ENCODE measurements at regions not wholly inside any gene's neighbourhood (a gene's known extent, or its start where the extent isn't known, plus 50 kb on each side); places are given as distances from the start of the nearest gene placed in this dataset.

GRCh38 chr7:10022480-10022879 lies 951.2 kb upstream of the PHF14 start:
- H2AFZ ChIP-seq (replicated peaks; ENCODE audit: low read length, poor library complexity) = no peak overlapping the region
- WGBS, 2 experiments (ENCODE audit: extremely low coverage in 2 of 2, insufficient read length in 1 of 2) = no CpG with 5 or more reads among the region's 3 CpGs
- no peak overlapping the region for H2BK120ac ChIP-seq (ENCODE audit: low read depth, low read length)
- no peak overlapping the region for H2BK5ac ChIP-seq (ENCODE audit: low read depth, low read length, poor library complexity, severe bottlenecking)
- no TSS peak for BruUV-seq (replicated peaks)
- DNase-seq = no peak
- no peak overlapping the region for H3K4me2 ChIP-seq (ENCODE audit: low read depth, low read length)
- no peaks in the 10 kb centered on the region for H3K9me1 ChIP-seq (ENCODE audit: insufficient read depth, low read length)
- H4K20me1 ChIP-seq (ENCODE audit: insufficient read depth, low read length) = no peaks in the 10 kb centered on the region
- no peak overlapping the region for H2BK20ac ChIP-seq (ENCODE audit: low read depth, low read length)
- H2AK9ac ChIP-seq (replicated peaks; ENCODE audit: low read depth, low read length, poor library complexity) = no peak overlapping the region
- H3K27ac ChIP-seq (ENCODE audit: insufficient read depth, low read length) = no peak overlapping the region
- no peak overlapping the region for H3K18ac ChIP-seq (ENCODE audit: low read depth, low read length)
- H3K14ac ChIP-seq (replicated peaks; ENCODE audit: low read depth, low read length) = no peak overlapping the region
- no peak for TF ChIP-seq MAZ (IDR thresholded peaks at IDR 0.05; ENCODE audit: borderline replicate concordance, low read depth, low read length)
- no peak for TF ChIP-seq MAFK (IDR thresholded peaks at IDR 0.05; ENCODE audit: low read depth, low read length)
- no peak for TF ChIP-seq POLR2A (IDR thresholded peaks at IDR 0.05; ENCODE audit: low read depth, low read length)
- TF ChIP-seq CEBPB (IDR thresholded peaks at IDR 0.05; ENCODE audit: low read depth, low read length) = no peak
- no peak for TF ChIP-seq CTCF (conservative IDR thresholded peaks at IDR 0.05; ENCODE audit: low read depth, low read length)
- no peak for TF ChIP-seq RCOR1 (IDR thresholded peaks at IDR 0.05; ENCODE audit: insufficient replicate concordance, low read length)
- no peak for TF ChIP-seq SMC3 (IDR thresholded peaks at IDR 0.05; ENCODE audit: low read depth, low read length)
- no peak for TF ChIP-seq CHD1 (IDR thresholded peaks at IDR 0.05; ENCODE audit: low read depth, low read length)
- TF ChIP-seq USF2 (IDR thresholded peaks at IDR 0.05; ENCODE audit: low read depth, low read length) = no peak
- TF ChIP-seq RFX5 (IDR thresholded peaks at IDR 0.05; ENCODE audit: low read depth, low read length) = no peak
- no peak for TF ChIP-seq MXI1 (IDR thresholded peaks at IDR 0.05; ENCODE audit: borderline replicate concordance, low read depth, low read length)
- no peak for TF ChIP-seq ELK1 (IDR thresholded peaks at IDR 0.05; ENCODE audit: borderline replicate concordance, low read depth, low read length)
- TF ChIP-seq NFE2L2 (IDR thresholded peaks at IDR 0.05; ENCODE audit: low read depth, low read length) = no peak
- no peak for TF ChIP-seq FOS (IDR thresholded peaks at IDR 0.05; ENCODE audit: low read depth, low read length)
- no peak for TF ChIP-seq BHLHE40 (IDR thresholded peaks at IDR 0.05; ENCODE audit: low read depth, low read length)
- no peak for TF ChIP-seq RAD21 (IDR thresholded peaks at IDR 0.05; ENCODE audit: low read length)
- dilution Hi-C loops (cut with HindIII; ENCODE audit: low sequenced_read_pairs, unreplicated experiment) = no loop called here
- in situ Hi-C loops (cut with MboI; ENCODE audit: low sequenced_read_pairs) = no loop called here
- no peak overlapping the region for H3K56ac ChIP-seq (ENCODE audit: extremely low read depth, insufficient read depth, low read length)
- peaks cover 6% of the 10 kb centered on the region for H3K9me3 ChIP-seq (ENCODE audit: control insufficient read depth, insufficient read depth, low read length)
- no peak overlapping the region for H3K4me3 ChIP-seq (ENCODE audit: insufficient read depth, low read depth, low read length)
- H2AK5ac ChIP-seq (ENCODE audit: low read depth, low read length) = no peak overlapping the region
- no peak overlapping the region for H3K23ac ChIP-seq (ENCODE audit: low read depth, low read length)
- POLR2A ChIA-PET (ENCODE audit: unreplicated experiment) = no interaction called here
- no peak overlapping the region for H3K4ac ChIP-seq (ENCODE audit: low read depth, low read length)
- no peak overlapping the region for H4K8ac ChIP-seq (ENCODE audit: low read depth in 2 of 2, low read length in 2 of 2)
- no peaks in the 10 kb centered on the region for H3K36me3 ChIP-seq (ENCODE audit: control insufficient read depth, insufficient read depth, low read length)
- no peaks in the 10 kb centered on the region for H3K4me1 ChIP-seq (ENCODE audit: control insufficient read depth, insufficient read depth, low read length)
- intact Hi-C loops (cut with micrococcal nuclease) = no loop called here
- no peak overlapping the region for H4K5ac ChIP-seq (ENCODE audit: low read depth, low read length)
- CTCF ChIA-PET = no interaction called here
- no peak overlapping the region for H3K9ac ChIP-seq (ENCODE audit: low read depth, low read length)
- no peaks in the 10 kb centered on the region for H3K79me1 ChIP-seq (ENCODE audit: low read depth in 1 of 2, low read length in 2 of 2)
- H2BK15ac ChIP-seq (ENCODE audit: low read depth, low read length) = no peak overlapping the region
- H3K27me3 ChIP-seq (ENCODE audit: control insufficient read depth, insufficient read depth, low read length) = no peaks in the 10 kb centered on the region
- no peak for ATAC-seq (ENCODE audit: low read depth)
- no peak overlapping the region for H4K91ac ChIP-seq (ENCODE audit: insufficient read depth, low read depth, low read length)

Data from IMR-90 (cell line).